SK-N-DZ (cell line): ENCODE measurements at regions not wholly inside any gene's neighbourhood (a gene's known extent, or its start where the extent isn't known, plus 50 kb on each side); places are given as distances from the start of the nearest gene placed in this dataset.

Experiments
- DNase-seq: peaks from one replicate; pipeline ENCODE4 v3.0.0-alpha.2; 2015; ENCODE audit warnings: low spot score

GRCh38 chr6:82015043-82015442 lies 232.5 kb downstream of the IBTK start:
- no peak for DNase-seq

- no peak for DNase-seq
Measured at GRCh38 chr6:82013561-82014530, 233.7 kb downstream of the IBTK start.

GRCh38 chr6:82006027-82006738 lies 241.4 kb downstream of the IBTK start:
- DNase-seq = peak; percentile 35

- no peak for DNase-seq
Measured at GRCh38 chr6:82000551-82000950, 247.0 kb downstream of the IBTK start.

GRCh38 chr6:81999826-82000225 lies 247.3 kb upstream of the TENT5A start:
- DNase-seq = no peak

GRCh38 chr6:81999270-81999669 lies 246.8 kb upstream of the TENT5A start:
- DNase-seq = no peak

GRCh38 chr6:81998432-81998831 lies 246.0 kb upstream of the TENT5A start:
- DNase-seq = no peak

GRCh38 chr6:81997090-81997926 lies 244.8 kb upstream of the TENT5A start:
- DNase-seq = no peak

GRCh38 chr6:81996414-81996813 lies 243.9 kb upstream of the TENT5A start:
- DNase-seq = no peak

- DNase-seq = no peak
Measured at GRCh38 chr6:81995548-81996289, 243.2 kb upstream of the TENT5A start.

- no peak for DNase-seq
Measured at GRCh38 chr6:81988871-81989270, 236.4 kb upstream of the TENT5A start.

- DNase-seq = no peak
Measured at GRCh38 chr6:81988446-81988845, 236.0 kb upstream of the TENT5A start.

- DNase-seq = no peak
Measured at GRCh38 chr6:81987293-81987692, 234.8 kb upstream of the TENT5A start.

GRCh38 chr6:81985191-81985590 lies 232.7 kb upstream of the TENT5A start:
- no peak for DNase-seq

GRCh38 chr6:81984599-81984998 lies 232.1 kb upstream of the TENT5A start:
- DNase-seq = no peak

- no peak for DNase-seq
Measured at GRCh38 chr6:81981812-81982211, 229.3 kb upstream of the TENT5A start.

- DNase-seq = no peak
Measured at GRCh38 chr6:81979767-81980166, 227.3 kb upstream of the TENT5A start.

GRCh38 chr6:81979329-81979728 lies 226.8 kb upstream of the TENT5A start:
- no peak for DNase-seq

GRCh38 chr6:81978230-81978629 lies 225.7 kb upstream of the TENT5A start:
- no peak for DNase-seq

GRCh38 chr6:81977486-81977885 lies 225.0 kb upstream of the TENT5A start:
- DNase-seq = no peak

- peak; percentile 45 for DNase-seq
Measured at GRCh38 chr6:81969814-81970213, 217.3 kb upstream of the TENT5A start.
